Fibroblast of skin of abdomen (primary cell): ENCODE measurements at regions not wholly inside any gene's neighbourhood (a gene's known extent, or its start where the extent isn't known, plus 50 kb on each side); places are given as distances from the start of the nearest gene placed in this dataset.
A peak's percentile ranks its signal among the peaks of the same experiment; 100 is the strongest.

ENCODE experiments used
- DNase-seq: peaks from one replicate; pipeline ENCODE4 v3.0.0-alpha.2; 2013

DNA sequence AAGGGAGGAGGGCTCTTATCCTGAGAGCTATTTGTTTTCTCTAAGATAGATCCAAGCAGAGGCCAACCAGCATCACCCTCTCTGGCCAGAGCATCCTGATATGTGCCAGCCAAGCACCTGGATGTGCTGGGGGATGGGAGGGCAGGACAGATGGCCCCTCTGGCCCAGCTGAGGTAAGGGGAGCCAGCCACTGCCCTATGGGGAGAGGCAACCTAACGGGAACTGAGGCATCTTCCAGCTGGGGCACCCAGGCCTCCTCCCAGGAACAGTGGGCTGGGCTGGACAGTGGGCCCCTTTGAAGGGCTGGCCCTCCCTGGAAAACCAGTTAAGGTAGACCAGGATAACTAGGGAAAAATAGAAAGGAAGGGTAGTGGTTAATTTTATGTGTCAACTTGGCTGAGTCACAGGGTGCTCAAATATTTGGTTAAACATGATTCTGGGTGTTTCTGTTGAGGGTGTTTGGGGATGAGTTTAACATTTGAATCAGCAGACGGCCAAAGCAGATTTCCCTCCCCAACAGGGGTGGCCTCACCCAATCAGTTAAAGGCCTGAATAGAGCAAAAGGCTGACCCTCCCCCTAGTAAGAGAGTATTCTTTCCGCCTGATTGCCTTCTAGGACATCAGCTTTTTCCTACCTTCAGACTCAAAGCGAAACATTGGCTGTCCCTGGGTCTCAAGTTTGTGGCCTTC lies 595.1 kb downstream of the BUD13 start:
- DNase-seq, result peak; percentile 47

DNA sequence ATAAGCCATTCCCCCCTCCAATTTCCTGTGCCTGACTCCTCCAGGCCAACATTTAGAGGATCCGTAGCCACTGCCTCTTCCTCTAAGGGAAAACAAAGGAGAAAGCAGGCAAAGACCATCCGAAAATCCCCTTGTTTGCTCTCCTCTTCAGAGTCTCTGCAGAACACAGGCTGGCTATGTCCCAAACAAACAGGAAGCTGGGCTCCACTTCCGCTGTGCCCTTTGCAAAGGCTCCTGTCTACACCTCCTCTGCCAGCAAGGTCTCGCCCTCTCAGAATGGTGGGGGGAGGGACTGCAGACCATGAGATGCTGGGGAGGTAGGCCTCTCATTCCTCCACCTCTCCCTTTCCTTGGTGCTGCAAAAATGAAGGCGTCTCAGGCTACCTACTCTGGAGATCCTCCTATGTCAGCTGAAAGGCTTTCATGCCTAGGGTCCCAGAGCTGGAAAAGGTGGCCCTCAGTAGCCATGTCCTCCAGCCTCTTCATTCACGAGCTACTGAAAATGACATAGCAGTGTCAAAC lies 596.2 kb downstream of the BUD13 start:
- no peak for DNase-seq

DNA sequence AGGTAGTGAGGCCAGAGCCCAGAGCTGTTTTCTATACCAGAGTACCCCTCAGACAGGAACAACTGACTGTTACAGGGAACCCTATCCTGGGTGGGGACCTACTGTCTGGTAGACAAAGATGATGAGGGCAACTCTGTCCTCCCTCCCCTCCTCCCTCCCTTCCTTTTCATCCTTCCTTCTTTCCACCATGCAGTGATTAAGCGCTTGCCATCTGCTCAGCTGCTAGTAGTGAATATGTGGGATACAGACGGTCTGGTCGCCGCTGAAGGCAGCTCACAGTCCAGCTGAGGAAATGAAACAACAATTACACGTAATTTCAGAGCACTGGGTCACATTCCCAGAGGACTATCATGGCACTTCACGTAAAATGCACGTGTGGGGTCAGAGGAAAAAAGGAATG lies 597.1 kb downstream of the BUD13 start:
- DNase-seq, result no peak

DNA sequence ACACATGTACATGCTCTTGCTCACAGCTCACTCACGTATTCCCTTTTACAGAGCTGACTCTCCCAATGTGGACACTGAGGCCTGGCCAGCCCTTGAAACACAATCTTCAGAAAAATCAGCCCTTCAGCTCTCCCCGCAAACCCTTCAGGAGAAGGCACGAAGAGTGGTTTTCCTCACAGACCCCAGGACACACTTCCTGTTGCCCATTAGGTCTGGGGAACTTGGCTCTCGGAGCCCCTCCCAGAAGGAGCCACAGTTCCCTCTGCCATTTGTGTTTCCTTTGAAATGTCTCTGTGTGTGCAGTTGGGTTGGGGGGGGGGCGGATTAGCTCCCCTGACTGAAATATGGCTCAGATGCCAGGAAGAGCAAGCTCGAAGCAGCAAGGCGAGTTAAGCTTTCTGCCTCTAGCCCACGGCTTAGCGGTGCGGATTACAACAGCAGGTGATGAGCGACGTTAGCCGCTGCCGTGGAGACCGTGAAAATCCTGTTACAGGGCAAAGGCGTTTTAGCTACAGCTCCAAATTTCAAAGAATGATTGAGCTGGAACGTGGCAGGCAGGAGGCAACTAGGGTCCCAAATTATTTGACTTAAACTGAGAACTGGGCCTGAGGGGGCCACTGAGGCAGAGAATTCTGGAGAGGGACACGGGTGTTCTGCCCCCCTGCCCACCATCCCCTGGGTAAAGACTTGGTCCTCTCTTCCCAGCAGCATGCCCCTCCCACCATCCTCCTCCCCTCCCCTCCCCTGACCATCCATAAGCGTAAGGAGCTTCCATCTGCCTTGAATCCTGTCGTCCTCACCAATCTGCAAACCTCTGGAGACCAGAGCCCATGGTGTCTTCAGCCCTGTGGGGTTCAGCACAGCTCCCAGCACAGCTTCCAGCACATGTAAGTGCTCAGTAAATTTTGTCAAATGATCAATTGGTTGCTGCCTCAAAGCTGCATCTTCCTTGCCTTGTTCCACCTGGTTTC lies 598.6 kb downstream of the BUD13 start:
- no peak for DNase-seq

DNA sequence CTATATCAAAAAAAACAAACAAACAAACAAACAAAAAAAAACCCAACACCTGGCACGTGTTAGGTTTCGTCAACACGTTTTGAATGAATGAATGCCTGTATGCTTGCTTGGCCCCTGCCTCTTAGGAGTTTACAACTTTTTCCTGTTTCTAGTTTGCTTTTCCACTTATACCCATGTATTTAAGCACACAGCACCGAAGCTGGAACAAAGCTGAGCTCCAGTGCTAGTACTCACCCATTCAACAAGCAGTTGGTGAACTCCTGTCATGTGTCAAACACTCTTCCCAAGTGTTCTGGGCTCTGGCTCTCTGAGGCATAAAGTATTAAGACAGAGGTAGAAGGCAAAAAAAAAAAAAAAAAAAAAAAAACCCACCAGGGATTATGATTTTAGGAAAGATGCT lies 599.3 kb downstream of the BUD13 start:
- no peak for DNase-seq

DNA sequence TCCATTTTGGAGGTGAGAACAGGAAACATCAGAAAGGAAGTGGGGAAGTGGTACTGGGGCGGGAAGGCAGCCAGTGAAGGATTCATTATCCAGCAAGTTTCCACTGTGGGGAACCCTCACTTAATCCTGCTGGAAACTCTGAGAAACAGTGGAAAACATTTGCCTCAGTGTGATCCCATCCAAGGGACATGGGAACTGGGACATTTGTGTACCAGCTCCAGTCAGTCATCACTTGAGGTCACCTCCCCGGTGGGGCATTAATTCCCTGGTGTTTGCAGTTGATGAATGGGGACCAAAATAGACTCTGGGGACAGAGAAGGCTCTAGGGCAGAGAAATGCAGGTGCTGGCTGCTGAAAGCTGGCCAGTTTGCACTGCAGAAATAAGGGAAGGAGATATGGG lies 599.9 kb downstream of the BUD13 start:
- DNase-seq, result no peak

DNA sequence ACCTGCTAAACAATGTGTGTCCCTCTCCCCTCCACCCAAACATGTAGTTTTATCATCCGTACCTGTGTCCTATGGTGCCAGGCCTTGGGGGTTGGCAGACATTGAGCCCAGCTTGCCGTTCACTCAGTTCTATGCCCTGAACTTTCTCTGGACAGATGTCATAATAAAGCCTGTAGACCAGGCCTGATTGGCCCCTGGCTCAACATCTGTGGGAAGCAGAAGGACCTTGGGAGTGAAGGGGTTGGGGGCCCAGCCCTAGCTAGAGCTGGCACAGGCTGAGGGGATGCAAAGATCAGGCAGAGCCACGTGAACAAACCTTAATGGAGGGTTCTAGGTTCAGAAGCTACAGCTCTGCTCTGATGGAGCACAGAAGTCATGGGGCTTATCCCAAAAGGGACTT lies 600.6 kb downstream of the BUD13 start:
- DNase-seq, result no peak

DNA sequence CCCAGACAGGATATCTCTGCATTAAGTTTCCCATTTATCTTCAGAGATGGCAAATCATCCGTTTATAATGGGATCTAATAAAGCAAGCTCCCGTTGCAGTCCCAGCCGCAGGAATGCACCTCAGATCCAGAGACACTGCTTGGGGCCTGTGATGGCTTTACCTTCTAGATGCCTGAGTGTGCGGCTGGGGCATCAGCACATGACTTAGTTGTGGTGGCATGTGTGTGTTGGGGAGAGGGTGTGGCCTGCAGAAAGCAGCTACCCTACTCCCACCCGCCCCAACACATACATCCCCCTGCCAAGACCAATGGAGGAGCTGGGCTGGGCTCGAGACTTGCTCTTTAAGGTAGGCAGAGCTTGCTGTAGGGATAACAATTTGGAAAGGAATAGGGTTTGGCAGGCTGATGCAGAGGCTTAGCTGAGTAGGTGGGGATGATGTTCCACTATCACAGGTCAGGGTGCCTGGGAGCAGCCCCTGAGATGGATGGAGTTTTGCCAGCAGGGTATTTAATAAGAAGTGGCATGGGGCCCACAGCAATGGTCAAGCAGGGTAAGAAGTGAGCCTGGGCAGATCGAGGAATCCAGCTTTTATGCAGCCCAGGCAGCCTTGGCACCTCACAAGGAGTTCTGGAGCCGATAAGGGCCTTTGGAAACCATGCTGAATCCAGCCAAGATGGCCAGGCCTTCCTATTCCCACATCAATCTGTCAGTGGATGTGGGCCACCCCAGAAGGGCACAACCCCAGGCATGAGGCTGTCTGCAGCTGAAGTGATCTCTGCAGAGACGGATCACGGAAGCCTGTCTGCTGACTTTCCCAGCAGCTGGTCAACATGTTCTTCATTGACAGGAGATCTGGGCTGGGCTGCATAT lies 601.3 kb downstream of the BUD13 start:
- no peak for DNase-seq

DNA sequence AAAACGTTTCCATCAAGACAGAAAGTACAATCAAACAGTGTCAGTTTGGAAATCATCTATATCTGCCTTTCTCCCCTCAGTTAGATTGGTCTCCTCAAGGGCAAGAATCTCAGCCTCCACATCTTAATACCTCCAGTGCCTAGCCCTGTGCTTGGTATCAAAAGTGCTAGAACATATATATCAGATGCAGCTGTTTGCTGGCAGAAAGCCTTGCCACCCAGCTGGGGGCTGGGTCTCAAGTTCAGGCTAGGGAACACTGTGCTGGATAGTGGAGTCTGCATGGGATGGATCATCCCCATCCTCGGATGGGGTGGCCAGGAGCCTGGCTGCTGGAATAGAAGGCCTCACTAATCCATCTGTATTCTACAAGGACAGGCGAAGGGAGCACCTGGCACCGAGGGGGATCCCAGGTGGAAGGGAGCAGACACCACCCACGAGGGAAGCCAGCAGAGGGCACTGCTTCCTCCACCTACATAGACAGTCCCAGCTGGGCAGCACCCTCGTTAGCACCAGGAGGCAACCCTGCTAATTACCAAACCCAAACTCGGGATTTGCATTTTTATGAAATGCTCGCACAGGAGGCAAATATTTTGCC lies 602.2 kb downstream of the BUD13 start:
- DNase-seq, result no peak

DNA sequence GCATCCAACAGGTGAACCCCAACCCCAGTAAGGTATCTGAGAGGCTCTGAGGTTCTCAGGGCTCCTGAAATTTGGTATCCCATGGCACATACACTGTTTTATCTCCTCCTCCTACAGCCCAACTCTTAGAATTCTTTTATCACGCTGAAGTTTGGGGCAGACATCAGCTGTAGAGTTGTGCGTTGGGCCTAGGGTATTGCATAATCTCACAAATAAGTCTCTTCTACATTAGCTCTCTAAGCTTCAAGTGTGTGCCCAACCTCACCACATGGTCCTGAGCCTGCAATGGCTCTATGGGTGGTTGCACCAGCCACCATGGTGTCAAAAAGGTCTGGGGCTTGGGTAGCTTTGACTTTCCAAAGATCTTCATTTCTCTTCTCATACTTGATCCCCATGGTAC lies 603.0 kb downstream of the BUD13 start:
- DNase-seq, result no peak

DNA sequence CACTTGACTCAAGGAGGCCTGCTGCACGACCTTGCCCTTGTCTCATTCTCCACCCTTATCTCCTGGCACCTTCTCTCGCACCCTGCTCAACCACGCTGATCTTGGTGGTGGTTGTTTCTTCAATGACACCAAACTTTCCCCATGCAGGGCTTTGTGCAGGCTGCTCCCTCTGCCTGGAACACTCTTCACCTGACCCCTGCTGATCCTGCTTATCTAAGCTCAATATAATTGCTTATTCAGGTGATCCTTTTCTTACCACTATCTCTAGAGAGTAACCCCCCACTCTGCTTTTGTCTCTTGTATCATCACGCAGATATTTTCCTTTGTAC lies 604.4 kb downstream of the BUD13 start:
- DNase-seq, result no peak

DNA sequence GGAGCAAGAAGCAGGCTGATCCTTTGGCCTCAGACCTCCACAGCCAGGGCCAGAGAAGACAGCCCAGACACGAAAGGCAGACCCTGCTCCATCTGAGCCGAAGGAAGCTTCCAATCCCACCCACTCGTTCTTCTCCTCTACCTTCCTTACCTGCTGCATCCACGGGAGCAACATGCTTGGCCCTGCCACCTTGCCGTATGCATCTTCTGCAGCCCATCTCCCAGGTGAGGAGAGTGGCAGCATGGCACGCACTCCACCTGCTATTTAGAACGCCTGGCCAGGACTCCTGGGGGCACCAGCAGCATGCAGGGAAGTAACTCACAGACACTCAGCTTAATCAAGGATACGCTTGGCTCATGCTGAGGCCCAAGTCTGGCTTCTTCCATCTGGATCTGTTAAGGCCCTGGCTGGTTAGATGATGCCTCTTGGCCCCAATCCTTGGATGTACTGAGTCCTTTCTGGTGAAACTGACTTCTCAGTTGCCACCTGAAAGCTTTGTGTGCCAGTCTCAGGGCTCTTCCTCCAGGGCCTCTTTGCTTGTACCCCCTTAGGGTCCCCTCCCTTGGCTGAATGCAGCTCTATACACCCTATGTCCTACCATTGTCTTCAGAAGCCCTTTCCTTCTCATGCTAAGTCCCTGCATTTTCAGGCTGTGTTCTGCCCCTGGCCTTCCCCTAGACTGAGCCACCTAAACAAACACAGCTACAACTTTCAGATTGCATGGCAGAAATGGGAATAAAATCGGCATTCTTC lies 604.9 kb downstream of the BUD13 start:
- no peak for DNase-seq

DNA sequence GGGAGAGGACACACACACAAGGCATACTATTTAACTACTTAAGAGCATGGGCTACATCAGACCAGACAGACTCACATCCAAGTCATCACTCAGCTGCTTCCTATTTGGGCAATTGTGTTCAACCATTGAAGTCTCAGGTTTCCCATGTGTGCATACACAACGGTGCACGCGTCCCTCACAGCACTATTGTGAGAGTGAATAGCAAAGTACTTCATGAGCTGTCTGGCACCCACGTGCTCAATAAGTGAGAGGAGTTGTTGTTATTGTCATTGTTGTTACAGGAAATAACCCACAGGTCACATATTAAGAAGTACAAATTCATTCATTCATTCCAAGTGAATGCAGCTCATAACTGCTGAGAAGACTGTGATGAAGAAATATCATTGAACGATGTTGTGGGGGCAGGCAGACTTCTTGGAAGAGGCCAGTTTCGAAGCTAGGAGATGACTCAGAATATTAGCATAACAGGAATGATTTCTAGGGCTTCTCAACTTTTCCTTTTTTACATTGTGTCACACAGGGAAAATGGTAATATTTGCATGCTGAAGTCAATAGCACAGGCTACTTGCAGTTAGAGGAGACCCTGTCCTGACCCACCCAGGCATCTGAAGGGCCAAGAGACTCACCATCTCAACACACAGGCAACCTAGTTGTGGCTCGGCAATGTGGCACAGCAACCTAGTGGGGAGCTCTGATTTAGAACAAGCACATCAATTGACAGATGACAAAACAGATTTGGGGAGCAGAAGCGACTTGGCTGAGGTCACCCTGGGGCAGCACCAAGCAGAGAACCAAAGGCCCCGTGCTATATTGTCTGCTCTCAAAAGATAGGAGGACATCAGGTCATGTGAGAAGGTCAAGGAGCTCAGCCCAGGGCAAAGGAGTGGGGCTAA lies 606.0 kb downstream of the BUD13 start:
- DNase-seq, result peak; percentile 52

DNA sequence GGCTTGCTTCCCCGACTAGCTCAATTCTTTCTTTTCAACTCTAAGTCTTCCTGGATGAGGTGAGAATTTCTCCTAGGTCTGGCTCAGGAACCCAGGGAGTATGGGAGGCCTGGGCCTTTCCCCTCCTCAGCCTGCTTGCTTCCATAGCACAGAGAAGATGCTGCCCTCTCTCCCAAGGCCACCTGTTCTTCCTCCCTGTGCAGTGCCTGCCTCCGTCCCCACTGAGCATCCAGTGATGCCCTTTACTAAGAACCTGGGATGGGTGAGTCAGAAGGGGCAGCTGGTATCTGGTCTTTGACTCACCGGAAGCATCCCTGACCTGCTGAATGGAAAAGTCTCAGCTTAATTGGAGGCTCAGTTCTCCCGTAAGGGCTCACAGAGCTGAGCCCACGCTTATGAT lies 607.9 kb downstream of the BUD13 start:
- no peak for DNase-seq

DNA sequence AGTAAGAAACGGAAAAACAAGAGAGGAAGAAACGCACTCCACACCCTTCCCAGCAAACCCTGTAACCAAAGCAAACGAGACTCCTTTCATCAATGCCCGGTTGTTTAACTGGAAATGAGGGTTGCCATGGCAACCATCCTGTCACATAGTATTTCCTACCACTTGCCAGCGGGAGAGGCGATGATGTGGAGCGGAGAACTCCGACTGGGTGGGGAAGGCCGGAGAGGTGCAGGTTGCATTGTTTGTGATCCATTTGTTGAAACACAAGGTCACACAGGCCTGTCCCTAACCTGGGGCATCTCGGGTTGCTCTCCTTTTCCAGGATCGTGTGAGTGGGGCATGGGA lies 609.9 kb downstream of the BUD13 start:
- no peak for DNase-seq

DNA sequence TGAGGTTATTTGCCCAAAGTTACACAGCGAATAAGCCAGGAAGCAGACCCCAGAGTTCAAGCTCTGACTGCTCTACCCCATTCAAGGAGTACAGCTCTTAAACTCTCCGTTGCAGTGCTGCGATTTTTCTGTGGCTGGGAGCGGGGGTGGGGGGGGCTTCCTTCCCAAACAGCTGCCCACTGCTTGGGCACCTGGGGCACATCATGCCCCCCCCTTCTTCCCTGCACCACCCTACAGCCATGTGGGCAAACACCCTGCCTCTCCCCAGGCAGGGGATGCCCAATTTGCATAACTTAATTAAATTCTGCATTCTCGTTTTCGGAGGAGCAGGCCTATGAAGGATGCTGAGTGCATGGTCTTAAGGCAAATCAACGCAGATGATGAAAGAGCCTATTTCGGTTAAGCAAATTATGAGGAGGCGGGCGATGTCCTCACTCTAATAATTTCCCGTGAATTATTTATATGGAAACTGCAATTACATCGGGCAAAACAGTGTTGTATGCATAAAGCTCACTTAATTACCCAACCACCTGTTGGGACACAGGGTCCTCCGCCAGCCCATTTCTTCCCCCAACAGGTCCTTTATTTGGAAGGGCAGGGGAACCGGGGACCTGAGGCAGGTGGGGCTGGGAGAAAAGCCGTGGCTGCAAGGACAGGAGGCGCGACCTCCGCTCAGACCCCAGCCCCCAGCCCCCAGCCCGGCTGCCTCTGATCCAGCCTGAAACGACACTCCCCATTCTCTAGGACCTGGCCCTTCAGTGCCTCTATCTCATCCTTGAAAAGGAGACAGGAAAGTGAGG lies 610.5 kb downstream of the BUD13 start:
- no peak for DNase-seq

DNA sequence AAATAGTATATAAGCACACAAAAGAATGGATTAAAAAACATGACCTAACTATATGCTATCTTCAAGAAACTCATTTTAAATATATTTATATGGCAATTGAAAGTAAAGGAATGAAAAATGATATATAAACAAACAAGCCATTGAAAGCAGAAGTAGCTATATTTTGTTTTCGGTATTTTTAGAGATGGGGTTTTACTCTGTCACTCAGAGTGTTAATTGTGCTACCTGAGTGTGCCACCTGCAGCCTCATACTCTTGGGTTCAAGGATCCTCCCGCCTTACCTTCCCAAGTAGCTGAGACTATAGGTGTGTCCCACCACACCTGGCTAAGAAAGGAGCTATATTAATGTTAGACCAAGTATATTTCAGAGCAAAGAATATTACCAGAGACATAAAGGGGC lies 624.1 kb downstream of the BUD13 start:
- no peak for DNase-seq

DNA sequence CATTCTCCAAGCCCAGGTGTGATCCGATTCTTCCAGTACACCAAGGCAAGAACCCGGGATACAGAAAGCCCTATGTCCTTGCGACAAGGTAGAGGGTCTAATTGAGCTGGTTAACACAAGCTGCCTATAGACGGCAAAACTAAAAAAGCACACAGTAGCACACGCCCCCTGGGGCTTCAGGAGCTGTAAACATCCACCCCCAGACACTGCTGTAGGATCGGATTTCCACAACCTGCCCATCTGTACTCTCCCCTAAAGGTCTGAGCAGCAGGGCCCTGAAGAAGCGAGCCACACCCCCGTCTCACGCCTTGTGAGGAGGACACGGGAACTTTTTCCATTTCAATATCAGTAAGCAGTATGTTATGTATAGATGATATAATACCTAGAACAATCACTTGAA lies 624.7 kb downstream of the BUD13 start:
- DNase-seq, result no peak

DNA sequence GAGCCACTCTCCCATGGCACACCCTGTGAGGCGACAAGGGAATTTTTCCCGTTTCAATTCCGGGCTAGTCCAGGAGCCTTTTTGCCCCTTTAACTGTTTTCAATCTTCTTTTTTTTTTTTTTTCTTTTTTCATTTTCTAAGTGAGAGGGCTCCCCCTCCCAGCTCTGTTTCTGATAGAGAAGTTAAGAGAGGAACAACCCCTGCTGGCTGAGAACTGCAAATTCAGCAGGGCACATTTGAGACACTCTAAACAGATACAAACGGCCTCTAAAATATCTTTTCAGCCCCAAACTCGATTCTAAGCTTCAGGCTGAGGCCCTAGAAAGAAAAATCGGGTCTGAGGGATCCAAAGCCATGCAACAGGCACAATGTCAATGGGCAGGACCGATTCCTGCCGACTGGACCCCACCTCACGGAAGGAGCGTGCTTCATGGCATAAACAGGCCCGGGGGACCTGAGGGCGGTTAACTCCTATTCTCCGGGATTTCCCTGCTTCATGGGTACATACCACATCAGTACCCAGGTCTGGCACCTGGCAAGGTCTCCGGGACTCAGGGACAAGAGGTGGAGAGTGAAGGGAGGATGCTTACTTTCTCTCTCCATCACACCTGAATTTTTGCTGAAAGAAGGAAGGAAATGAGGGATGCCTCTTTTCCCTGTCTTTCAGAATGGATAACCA lies 627.5 kb downstream of the BUD13 start:
- DNase-seq, result no peak
